ENCODE measurements at regions not wholly inside any gene's neighbourhood (a gene's known extent, or its start where the extent isn't known, plus 50 kb on each side); places are given as distances from the start of the nearest gene placed in this dataset.
"Not testable (repeated sequence)": the region's sequence is repeated elsewhere in the genome, so short reads cannot be mapped to it uniquely, and the experiment has no call there.

- Mint-ChIP-seq H3K27ac (no peak overlapping the region), H3K27me3 (no peaks in the 10 kb centered on the region), H3K9me3 (no peaks in the 10 kb centered on the region), H3K4me1 (no peaks in the 10 kb centered on the region), H3K4me3 (no peak overlapping the region), H3K36me3 (ENCODE audit: low read depth) (no peaks in the 10 kb centered on the region)
- ChIA-PET POLR2A (no interaction called here), CTCF (no interaction called here)
- no peak for DNase-seq
These were observed 214.7 kb upstream of the SGO1 start for GRCh38 chr3:20400686-20401085.

- POLR2A ChIA-PET = no interaction called here
- Mint-ChIP-seq H3K27me3 (no peaks in the 10 kb centered on the region), H3K9me3 (no peaks in the 10 kb centered on the region), H3K4me3 (no peak overlapping the region), H3K27ac (no peak overlapping the region), H3K36me3 (ENCODE audit: low read depth) (no peaks in the 10 kb centered on the region), H3K4me1 (no peaks in the 10 kb centered on the region)
- CTCF ChIA-PET = no interaction called here
- no peak for DNase-seq
These were observed 214.3 kb upstream of the SGO1 start for GRCh38 chr3:20400281-20400680.

GRCh38 chr3:20396335-20396734, 210.3 kb upstream of the SGO1 start:
- H3K27ac Mint-ChIP-seq = no peak overlapping the region
- H3K36me3 Mint-ChIP-seq (ENCODE audit: low read depth) = no peaks in the 10 kb centered on the region
- POLR2A ChIA-PET = no interaction called here
- H3K27me3 Mint-ChIP-seq = no peaks in the 10 kb centered on the region
- no peak overlapping the region for H3K4me3 Mint-ChIP-seq
- peaks cover 2% of the 10 kb centered on the region for H3K9me3 Mint-ChIP-seq
- DNase-seq = no peak
- H3K4me1 Mint-ChIP-seq = no peaks in the 10 kb centered on the region
- CTCF ChIA-PET = no interaction called here

GRCh38 chr3:20395692-20396091, 209.7 kb upstream of the SGO1 start:
- no peaks in the 10 kb centered on the region for H3K27me3 Mint-ChIP-seq
- peaks cover 2% of the 10 kb centered on the region for H3K9me3 Mint-ChIP-seq
- no peaks in the 10 kb centered on the region for H3K36me3 Mint-ChIP-seq (ENCODE audit: low read depth)
- H3K4me1 Mint-ChIP-seq = no peaks in the 10 kb centered on the region
- POLR2A ChIA-PET = no interaction called here
- H3K27ac Mint-ChIP-seq = no peak overlapping the region
- no peak overlapping the region for H3K4me3 Mint-ChIP-seq
- DNase-seq = no peak
- CTCF ChIA-PET = no interaction called here

- H3K27me3 Mint-ChIP-seq = no peaks in the 10 kb centered on the region
- H3K27ac Mint-ChIP-seq = no peak overlapping the region
- H3K9me3 Mint-ChIP-seq = peaks cover 2% of the 10 kb centered on the region
- no peak for DNase-seq
- POLR2A ChIA-PET = no interaction called here
- H3K4me1 Mint-ChIP-seq = no peaks in the 10 kb centered on the region
- H3K4me3 Mint-ChIP-seq = no peak overlapping the region
- no peaks in the 10 kb centered on the region for H3K36me3 Mint-ChIP-seq (ENCODE audit: low read depth)
- CTCF ChIA-PET = no interaction called here
These were observed 208.2 kb upstream of the SGO1 start for GRCh38 chr3:20394243-20394642.

GRCh38 chr3:20391644-20392043, 205.6 kb upstream of the SGO1 start:
- no peak overlapping the region for H3K4me3 Mint-ChIP-seq
- no peak for DNase-seq
- no peak overlapping the region for H3K27ac Mint-ChIP-seq
- H3K9me3 Mint-ChIP-seq = peaks cover 2% of the 10 kb centered on the region
- no peaks in the 10 kb centered on the region for H3K36me3 Mint-ChIP-seq (ENCODE audit: low read depth)
- POLR2A ChIA-PET = no interaction called here
- no peaks in the 10 kb centered on the region for H3K27me3 Mint-ChIP-seq
- CTCF ChIA-PET = no interaction called here
- no peaks in the 10 kb centered on the region for H3K4me1 Mint-ChIP-seq

- H3K27ac Mint-ChIP-seq = no peak overlapping the region
- ChIA-PET POLR2A (no interaction called here), CTCF (interaction anchor here (0.7 kb wide), 1 partner anchor 266 kb away, joined by 3 read pairs; no protein-coding TSS in a partner anchor)
- H3K9me3 Mint-ChIP-seq = peaks cover under 1% of the 10 kb centered on the region
- DNase-seq = no peak
- no peaks in the 10 kb centered on the region for H3K27me3 Mint-ChIP-seq
- H3K4me3 Mint-ChIP-seq = no peak overlapping the region
- no peaks in the 10 kb centered on the region for H3K36me3 Mint-ChIP-seq (ENCODE audit: low read depth)
- no peaks in the 10 kb centered on the region for H3K4me1 Mint-ChIP-seq
These were observed 203.0 kb upstream of the SGO1 start for GRCh38 chr3:20388971-20389370.

GRCh38 chr3:20380295-20380694, 194.3 kb upstream of the SGO1 start:
- ChIA-PET POLR2A (no interaction called here), CTCF (no interaction called here)
- Mint-ChIP-seq H3K27me3 (no peaks in the 10 kb centered on the region), H3K4me1 (no peaks in the 10 kb centered on the region), H3K4me3 (no peak overlapping the region), H3K27ac (no peak overlapping the region), H3K36me3 (ENCODE audit: low read depth) (no peaks in the 10 kb centered on the region), H3K9me3 (no peaks in the 10 kb centered on the region)
- DNase-seq = no peak

- no peak for DNase-seq
- H3K4me3 Mint-ChIP-seq = no peak overlapping the region
- no peaks in the 10 kb centered on the region for H3K4me1 Mint-ChIP-seq
- H3K27me3 Mint-ChIP-seq = no peaks in the 10 kb centered on the region
- ChIA-PET CTCF (no interaction called here), POLR2A (no interaction called here)
- no peaks in the 10 kb centered on the region for H3K36me3 Mint-ChIP-seq (ENCODE audit: low read depth)
- H3K27ac Mint-ChIP-seq = no peak overlapping the region
- no peaks in the 10 kb centered on the region for H3K9me3 Mint-ChIP-seq
These were observed 192.3 kb upstream of the SGO1 start for GRCh38 chr3:20378315-20378714.

- Mint-ChIP-seq H3K9me3 (no peaks in the 10 kb centered on the region), H3K27ac (no peak overlapping the region), H3K4me3 (no peak overlapping the region), H3K27me3 (no peaks in the 10 kb centered on the region), H3K4me1 (no peaks in the 10 kb centered on the region), H3K36me3 (ENCODE audit: low read depth) (no peaks in the 10 kb centered on the region)
- DNase-seq = no peak
- CTCF ChIA-PET = no interaction called here
- POLR2A ChIA-PET = no interaction called here
These were observed 190.7 kb upstream of the SGO1 start for GRCh38 chr3:20376665-20377217.

GRCh38 chr3:20375302-20375701, 189.3 kb upstream of the SGO1 start:
- H3K4me1 Mint-ChIP-seq = no peaks in the 10 kb centered on the region
- no peak overlapping the region for H3K27ac Mint-ChIP-seq
- H3K36me3 Mint-ChIP-seq (ENCODE audit: low read depth) = no peaks in the 10 kb centered on the region
- no peaks in the 10 kb centered on the region for H3K27me3 Mint-ChIP-seq
- no peaks in the 10 kb centered on the region for H3K9me3 Mint-ChIP-seq
- ChIA-PET CTCF (no interaction called here), POLR2A (no interaction called here)
- no peak overlapping the region for H3K4me3 Mint-ChIP-seq
- no peak for DNase-seq

GRCh38 chr3:20370273-20371063, 184.5 kb upstream of the SGO1 start:
- H3K9me3 Mint-ChIP-seq; H3K36me3 Mint-ChIP-seq (ENCODE audit: low read depth); POLR2A ChIA-PET; H3K27me3 Mint-ChIP-seq; H3K4me3 Mint-ChIP-seq; H3K4me1 Mint-ChIP-seq; CTCF ChIA-PET; DNase-seq; H3K27ac Mint-ChIP-seq: not testable (repeated sequence)

GRCh38 chr3:20361000-20361399, 175.0 kb upstream of the SGO1 start:
- Mint-ChIP-seq H3K27ac (no peak overlapping the region), H3K27me3 (no peaks in the 10 kb centered on the region), H3K4me3 (no peak overlapping the region), H3K36me3 (ENCODE audit: low read depth) (no peaks in the 10 kb centered on the region), H3K4me1 (no peaks in the 10 kb centered on the region), H3K9me3 (peaks cover 4% of the 10 kb centered on the region)
- DNase-seq = no peak
- CTCF ChIA-PET = no interaction called here
- POLR2A ChIA-PET = no interaction called here

GRCh38 chr3:20353286-20353685, 167.3 kb upstream of the SGO1 start:
- no peaks in the 10 kb centered on the region for H3K4me1 Mint-ChIP-seq

More at GRCh38 chr3:20353286-20353685, 167.3 kb upstream of the SGO1 start:
- POLR2A ChIA-PET = no interaction called here
- H3K27me3 Mint-ChIP-seq = no peaks in the 10 kb centered on the region
- CTCF ChIA-PET = no interaction called here
- no peak for DNase-seq
- H3K4me3 Mint-ChIP-seq = no peak overlapping the region
- no peaks in the 10 kb centered on the region for H3K9me3 Mint-ChIP-seq
- H3K27ac Mint-ChIP-seq = no peak overlapping the region
- H3K36me3 Mint-ChIP-seq (ENCODE audit: low read depth) = no peaks in the 10 kb centered on the region

Measured in activated CD4-positive, alpha-beta memory T cell treated with anti-CD3 and anti-CD28 coated beads, Interleukin-2, amount 10 ng/mL, durations not matched to agents 7 days and 5 days (primary cell).